HFFc6 (cell line): ENCODE measurements at regions not wholly inside any gene's neighbourhood (a gene's known extent, or its start where the extent isn't known, plus 50 kb on each side); places are given as distances from the start of the nearest gene placed in this dataset.

ENCODE experiments used
- DNase-seq: peaks from one replicate; pipeline ENCODE4 v3.0.0-alpha.2; 2018
- H3K27ac Mint-ChIP-seq: 2 replicates; pipeline ENCODE4 v1.8.0; 2020; ENCODE audit warnings: mild to moderate bottlenecking, mixed read lengths
- H3K27me3 Mint-ChIP-seq: 2 replicates; pipeline ENCODE4 v1.8.0; 2021; ENCODE audit warnings: mild to moderate bottlenecking, moderate library complexity, mixed read lengths; ENCODE audit not compliant: insufficient read depth
- H3K36me3 Mint-ChIP-seq: 2 replicates; pipeline ENCODE4 v1.8.0; 2021; ENCODE audit warnings: low read depth, mixed read lengths
- H3K4me1 Mint-ChIP-seq: 2 replicates; pipeline ENCODE4 v1.8.0; 2020; ENCODE audit warnings: low read depth, mixed read lengths
- H3K4me3 Mint-ChIP-seq: 2 replicates; pipeline ENCODE4 v1.8.0; 2020; ENCODE audit warnings: mild to moderate bottlenecking, moderate library complexity, mixed read lengths
- H3K9me3 Mint-ChIP-seq: 2 replicates; pipeline ENCODE4 v1.8.0; 2020; ENCODE audit warnings: mild to moderate bottlenecking, mixed read lengths
- CTCF ChIP-seq: fragments of 200-600 bp; sonication (generic); IDR thresholded peaks from 2 replicates; pipeline ENCODE4 v1.5.0; 2021; ENCODE audit warnings: antibody characterized with exemption, mild to moderate bottlenecking

GRCh38 chr5:106610041-106610440, 1060.7 kb downstream of the EFNA5 start:
- Mint-ChIP-seq H3K9me3 (peaks cover 22% of the 10 kb centered on the region), H3K4me1 (no peaks in the 10 kb centered on the region), H3K4me3 (no peak overlapping the region), H3K36me3 (no peaks in the 10 kb centered on the region), H3K27ac (no peak overlapping the region), H3K27me3 (no peaks in the 10 kb centered on the region)
- no peak for TF ChIP-seq CTCF
- no peak for DNase-seq

GRCh38 chr5:106601620-106602019, 1069.1 kb downstream of the EFNA5 start:
- H3K36me3 Mint-ChIP-seq, result no peaks in the 10 kb centered on the region; the same call in 1 of the 2 replicates
- H3K27me3 Mint-ChIP-seq, result no peaks in the 10 kb centered on the region
- H3K4me3 Mint-ChIP-seq, result no peak overlapping the region
- no peak for TF ChIP-seq CTCF
- no peak for DNase-seq
- H3K9me3 Mint-ChIP-seq, result peaks cover 31% of the 10 kb centered on the region
- no peaks in the 10 kb centered on the region for H3K4me1 Mint-ChIP-seq
- H3K27ac Mint-ChIP-seq, result no peak overlapping the region

- DNase-seq, result no peak
- no peak overlapping the region for H3K27ac Mint-ChIP-seq
- no peak overlapping the region for H3K4me3 Mint-ChIP-seq
- H3K9me3 Mint-ChIP-seq, result peaks cover 32% of the 10 kb centered on the region
- no peak for TF ChIP-seq CTCF
- H3K4me1 Mint-ChIP-seq, result no peaks in the 10 kb centered on the region
- no peaks in the 10 kb centered on the region; the same call in 1 of the 2 replicates for H3K36me3 Mint-ChIP-seq
- H3K27me3 Mint-ChIP-seq, result no peaks in the 10 kb centered on the region
These were observed 1069.9 kb downstream of the EFNA5 start for GRCh38 chr5:106600803-106601202.

GRCh38 chr5:106595864-106596263, 1074.9 kb downstream of the EFNA5 start:
- no peak overlapping the region for H3K4me3 Mint-ChIP-seq
- H3K36me3 Mint-ChIP-seq, result no peaks in the 10 kb centered on the region
- H3K4me1 Mint-ChIP-seq, result no peaks in the 10 kb centered on the region
- no peak for DNase-seq
- TF ChIP-seq CTCF, result no peak
- H3K9me3 Mint-ChIP-seq, result peaks cover 42% of the 10 kb centered on the region
- no peaks in the 10 kb centered on the region for H3K27me3 Mint-ChIP-seq
- H3K27ac Mint-ChIP-seq, result no peak overlapping the region

GRCh38 chr5:106584268-106584667, 1086.5 kb downstream of the EFNA5 start:
- no peaks in the 10 kb centered on the region; the same call in 1 of the 2 replicates for H3K27me3 Mint-ChIP-seq
- no peak for DNase-seq
- no peaks in the 10 kb centered on the region; the same call in 1 of the 2 replicates for H3K36me3 Mint-ChIP-seq
- H3K4me1 Mint-ChIP-seq, result no peaks in the 10 kb centered on the region
- H3K4me3 Mint-ChIP-seq, result no peak overlapping the region
- no peak for TF ChIP-seq CTCF
- no peak overlapping the region for H3K27ac Mint-ChIP-seq
- peaks cover 30% of the 10 kb centered on the region for H3K9me3 Mint-ChIP-seq

GRCh38 chr5:106578736-106579135, 1092.0 kb downstream of the EFNA5 start:
- TF ChIP-seq CTCF, result no peak

More at GRCh38 chr5:106578736-106579135, 1092.0 kb downstream of the EFNA5 start:
- H3K4me1 Mint-ChIP-seq, result no peaks in the 10 kb centered on the region
- H3K27ac Mint-ChIP-seq, result no peak overlapping the region
- DNase-seq, result no peak
- no peaks in the 10 kb centered on the region for H3K36me3 Mint-ChIP-seq
- no peak overlapping the region for H3K4me3 Mint-ChIP-seq
- H3K27me3 Mint-ChIP-seq, result no peaks in the 10 kb centered on the region
- H3K9me3 Mint-ChIP-seq, result peaks cover 22% of the 10 kb centered on the region
